IPS DF 6.9 (cell line): ENCODE measurements at regions not wholly inside any gene's neighbourhood (a gene's known extent, or its start where the extent isn't known, plus 50 kb on each side); places are given as distances from the start of the nearest gene placed in this dataset.

Experiments used
- DNase-seq: peaks from one replicate; pipeline ENCODE4 v3.0.0-alpha.2; 2013; ENCODE audit warnings: low read depth, low spot score
- H3K27ac ChIP-seq: one replicate; pipeline ENCODE4 v1.5.1; 2013; ENCODE audit warnings: low read length, control low read depth
- H3K27me3 ChIP-seq: 2 replicates; pipeline ENCODE4 v1.6.1; 2013; ENCODE audit warnings: mild to moderate bottlenecking, low read length; ENCODE audit not compliant: control insufficient read depth, insufficient read depth
- H3K36me3 ChIP-seq: 2 replicates; pipeline ENCODE4 v1.6.1; 2013; ENCODE audit warnings: low read length; ENCODE audit not compliant: control insufficient read depth, insufficient read depth
- H3K4me1 ChIP-seq: 2 replicates; pipeline ENCODE4 v1.6.1; 2013; ENCODE audit warnings: low read length; ENCODE audit not compliant: control insufficient read depth, insufficient read depth
- H3K4me3 ChIP-seq: 2 replicates; pipeline ENCODE4 v1.5.1; 2013; ENCODE audit warnings: mild to moderate bottlenecking, low read length
- H3K9me3 ChIP-seq: 2 replicates; pipeline ENCODE4 v1.6.1; 2013; ENCODE audit warnings: low read length, inconsistent platforms; ENCODE audit not compliant: control insufficient read depth, insufficient read depth
- WGBS: extraction: QIAGEN DNeasy Blood & Tissue Kit; methylation state at CpG from one replicate; pipeline ENCODE4 v1.1.7; 2013; ENCODE audit warnings: mixed read lengths, missing lambda C conversion rate; ENCODE audit not compliant: insufficient read length, insufficient coverage; 5-methylcytosine and 5-hydroxymethylcytosine counted together

DNA sequence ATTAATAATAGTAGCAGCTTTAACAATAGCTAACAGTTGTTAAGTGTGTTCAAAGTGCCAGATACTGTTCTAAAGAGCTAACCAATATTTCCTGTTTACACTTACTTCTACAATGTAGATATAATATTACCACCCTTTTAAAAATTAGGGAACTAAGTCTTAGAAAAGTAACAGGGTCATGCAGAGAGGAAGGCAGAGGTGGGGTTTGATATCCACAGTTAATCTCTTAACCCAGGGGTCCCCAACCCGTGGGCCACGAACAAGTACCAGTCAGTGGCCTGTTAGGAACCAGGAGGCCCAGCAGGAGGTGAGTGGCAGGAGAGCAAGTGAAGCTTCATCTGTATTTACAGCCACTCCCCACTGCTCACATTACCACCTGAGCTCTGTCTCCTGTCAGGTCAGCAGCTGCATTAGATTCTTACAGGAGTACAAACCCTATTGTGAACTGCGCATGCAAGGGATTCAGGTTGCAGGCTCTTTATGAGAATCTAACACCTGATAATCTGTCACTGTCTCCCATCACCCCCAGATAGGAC is 89.1 kb downstream of the ACTL7B start:
- no peak for DNase-seq
- WGBS: no CpG with 5 or more reads among the region's 3 CpGs

DNA sequence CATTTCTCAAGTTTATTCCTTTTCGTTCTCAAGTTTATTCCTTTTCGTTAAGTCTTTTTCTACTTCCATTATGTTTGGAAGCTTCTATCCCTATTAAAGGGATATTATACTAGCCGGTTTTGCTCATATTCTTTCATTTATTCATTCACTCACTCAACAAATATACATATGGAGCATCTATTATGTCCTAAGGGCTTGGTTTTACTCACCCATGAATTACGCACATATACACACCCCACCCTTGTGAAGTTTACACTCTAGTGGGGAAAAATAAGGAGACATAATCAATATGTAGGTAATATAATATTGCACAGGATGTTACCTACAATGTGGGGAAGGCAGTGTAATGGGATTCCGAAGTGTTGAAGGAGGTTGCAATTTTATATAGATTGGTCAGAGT is 90.5 kb downstream of the ACTL7B start:
- WGBS: no CpG with 5 or more reads among the region's 5 CpGs
- Histone ChIP-seq H3K4me1 (no peaks in the 10 kb centered on the region), H3K27me3 (no peaks in the 10 kb centered on the region), H3K9me3 (no peaks in the 10 kb centered on the region), H3K4me3 (no peak overlapping the region), H3K27ac (no peak overlapping the region), H3K36me3 (no peaks in the 10 kb centered on the region)
- DNase-seq: no peak

More for the DNA sequence above, 89.1 kb downstream of the ACTL7B start:
- Histone ChIP-seq H3K4me1 (no peaks in the 10 kb centered on the region), H3K27me3 (no peaks in the 10 kb centered on the region), H3K27ac (no peak overlapping the region), H3K36me3 (no peaks in the 10 kb centered on the region), H3K4me3 (no peak overlapping the region), H3K9me3 (no peaks in the 10 kb centered on the region)

DNA sequence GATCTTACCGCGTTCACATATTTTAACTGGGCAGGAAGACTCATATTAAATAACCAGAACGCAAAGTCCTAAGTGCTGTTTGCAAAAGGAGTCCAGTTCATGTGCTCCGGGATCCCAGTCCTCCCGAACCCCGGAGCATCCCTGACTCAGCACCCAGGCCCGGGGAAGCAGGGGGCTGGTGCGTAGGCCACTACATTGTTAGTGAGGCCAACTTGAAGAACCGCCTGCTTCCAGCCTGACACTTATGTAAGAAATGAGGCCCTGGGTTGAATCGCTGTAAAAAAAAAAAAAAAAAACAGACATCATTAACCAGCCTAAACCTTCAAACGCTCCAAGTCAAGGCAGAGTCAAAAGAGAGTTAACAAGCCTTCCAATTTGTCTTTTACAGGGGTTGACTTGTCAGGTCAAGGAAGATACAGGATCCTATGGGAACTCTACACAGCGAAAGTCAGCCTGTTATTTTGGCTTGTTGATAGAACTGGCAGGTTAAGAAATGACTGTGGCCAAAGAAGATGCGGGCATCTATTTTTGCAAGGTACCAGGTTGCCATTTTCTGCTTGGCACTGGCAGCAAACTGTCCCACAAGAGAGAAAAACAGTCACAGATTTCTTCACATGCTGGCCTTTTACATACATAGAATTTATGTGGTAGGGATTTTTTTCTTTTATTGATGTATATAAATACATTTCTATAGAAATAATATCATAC is 93.3 kb downstream of the ACTL7B start:
- no peak for DNase-seq
- H3K9me3 ChIP-seq: no peaks in the 10 kb centered on the region
- no peaks in the 10 kb centered on the region for H3K4me1 ChIP-seq
- no CpG with 5 or more reads among the region's 13 CpGs for WGBS
- H3K27me3 ChIP-seq: no peaks in the 10 kb centered on the region
- H3K27ac ChIP-seq: no peak overlapping the region
- H3K4me3 ChIP-seq: no peak overlapping the region
- no peaks in the 10 kb centered on the region for H3K36me3 ChIP-seq

DNA sequence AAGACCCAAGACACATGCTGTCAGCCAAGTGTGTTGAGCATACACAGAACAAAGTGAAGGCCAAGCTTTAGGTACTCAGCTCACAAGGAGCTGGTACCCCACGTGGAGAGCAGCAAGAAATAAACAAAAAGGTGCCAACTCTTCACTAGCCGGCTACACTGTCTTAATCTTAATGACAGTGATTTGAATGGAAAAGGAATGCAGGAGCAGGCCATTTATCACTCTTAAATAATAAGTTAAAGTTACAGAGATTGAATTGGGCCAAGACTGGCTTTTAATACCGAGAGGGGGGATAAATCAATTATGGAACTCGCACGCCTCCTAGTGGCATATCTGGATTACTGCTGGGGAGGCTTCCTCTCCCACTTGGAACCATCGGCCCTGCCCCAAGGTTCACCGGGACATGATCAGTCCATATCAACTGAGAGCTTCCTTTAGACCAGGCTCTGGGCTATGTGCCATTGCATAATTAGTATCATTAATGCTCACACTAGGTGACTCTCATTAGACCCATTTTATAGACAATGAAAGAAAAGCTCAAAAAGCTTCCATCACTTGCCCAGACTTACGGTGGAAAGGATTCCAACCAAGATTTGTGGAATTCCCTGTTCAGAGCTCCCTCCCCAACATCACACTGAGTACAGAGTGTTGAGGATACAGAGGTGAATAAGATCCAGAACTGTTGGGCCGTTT is 94.0 kb downstream of the ACTL7B start:
- peak; percentile 50 for DNase-seq
- Histone ChIP-seq H3K4me1 (no peaks in the 10 kb centered on the region), H3K27me3 (no peaks in the 10 kb centered on the region), H3K9me3 (no peaks in the 10 kb centered on the region), H3K36me3 (no peaks in the 10 kb centered on the region), H3K27ac (no peak overlapping the region), H3K4me3 (no peak overlapping the region)
- no CpG with 5 or more reads among the region's 9 CpGs for WGBS

DNA sequence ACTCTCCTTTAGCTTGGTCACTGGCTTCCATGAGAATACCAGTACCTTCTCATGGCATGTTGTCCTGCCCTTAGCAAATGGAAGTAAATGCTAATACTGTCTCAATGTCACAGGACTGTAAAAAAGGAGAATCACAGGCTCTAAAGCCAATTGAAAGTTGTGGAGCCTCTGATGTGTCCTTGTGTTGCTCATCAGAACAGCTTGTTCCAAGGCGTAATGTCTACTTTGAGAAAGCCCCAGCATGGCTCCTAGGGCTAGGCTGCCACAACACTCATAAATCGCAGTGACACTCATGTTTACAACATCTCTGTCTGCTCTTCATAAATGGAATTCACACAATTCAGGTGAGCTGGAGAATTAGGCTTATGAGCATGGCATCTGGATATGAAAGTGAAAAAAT is 94.9 kb downstream of the ACTL7B start:
- no peak for DNase-seq
- no CpG with 5 or more reads among the region's 2 CpGs for WGBS
- no peak overlapping the region for H3K4me3 ChIP-seq
- H3K9me3 ChIP-seq: no peaks in the 10 kb centered on the region
- no peaks in the 10 kb centered on the region for H3K4me1 ChIP-seq
- no peaks in the 10 kb centered on the region for H3K27me3 ChIP-seq
- H3K27ac ChIP-seq: no peak overlapping the region
- H3K36me3 ChIP-seq: no peaks in the 10 kb centered on the region

DNA sequence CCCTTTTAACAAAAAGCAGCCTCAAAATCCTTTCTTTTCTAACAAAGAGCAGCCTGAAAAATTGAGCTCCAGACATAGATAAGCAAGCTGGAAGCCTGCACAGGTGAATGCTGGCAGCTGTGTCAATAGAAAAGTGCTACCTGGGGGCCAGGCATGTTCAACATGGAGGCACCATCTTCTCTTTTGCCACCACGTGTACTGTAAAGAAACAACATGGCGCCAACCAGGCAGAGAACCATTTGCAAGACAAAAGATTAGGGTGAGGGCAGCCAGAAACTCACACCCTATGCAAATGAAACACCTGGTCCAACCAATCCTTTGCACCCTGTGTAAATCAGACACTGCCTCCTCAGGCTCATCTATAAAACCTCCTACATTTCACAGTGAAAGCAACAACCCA is 96.0 kb downstream of the ACTL7B start:
- H3K36me3 ChIP-seq: no peaks in the 10 kb centered on the region
- DNase-seq: no peak
- no peaks in the 10 kb centered on the region for H3K27me3 ChIP-seq
- no peak overlapping the region for H3K4me3 ChIP-seq
- WGBS: no CpG with 5 or more reads among the region's 2 CpGs
- no peaks in the 10 kb centered on the region for H3K9me3 ChIP-seq
- H3K4me1 ChIP-seq: peaks cover 1% of the 10 kb centered on the region; the same call in 1 of the 2 replicates
- H3K27ac ChIP-seq: no peak overlapping the region

DNA sequence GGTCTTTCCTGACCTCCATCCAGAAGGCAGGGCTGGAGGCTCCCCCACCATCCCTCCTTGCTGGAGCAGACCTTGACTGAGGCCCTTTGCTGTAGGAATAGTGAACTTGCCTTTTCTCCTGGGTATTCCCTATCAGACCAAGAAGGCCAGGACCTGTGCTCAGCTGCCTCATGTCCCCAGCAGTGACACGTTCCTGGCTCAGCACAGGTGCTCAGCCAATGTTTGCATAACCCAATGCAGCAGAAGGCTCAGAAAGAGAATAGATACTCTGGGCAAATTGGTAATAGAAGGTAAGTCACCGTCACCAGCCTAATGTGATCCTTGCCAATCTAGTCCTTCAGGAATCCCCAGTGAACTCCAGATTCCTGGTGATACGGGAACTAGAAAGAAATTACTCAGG is 96.4 kb downstream of the ACTL7B start:
- Histone ChIP-seq H3K4me3 (no peak overlapping the region), H3K27ac (no peak overlapping the region), H3K27me3 (no peaks in the 10 kb centered on the region), H3K36me3 (no peaks in the 10 kb centered on the region), H3K9me3 (no peaks in the 10 kb centered on the region), H3K4me1 (peaks cover 1% of the 10 kb centered on the region; the same call in 1 of the 2 replicates)
- DNase-seq: no peak
- WGBS: no CpG with 5 or more reads among the region's 3 CpGs

DNA sequence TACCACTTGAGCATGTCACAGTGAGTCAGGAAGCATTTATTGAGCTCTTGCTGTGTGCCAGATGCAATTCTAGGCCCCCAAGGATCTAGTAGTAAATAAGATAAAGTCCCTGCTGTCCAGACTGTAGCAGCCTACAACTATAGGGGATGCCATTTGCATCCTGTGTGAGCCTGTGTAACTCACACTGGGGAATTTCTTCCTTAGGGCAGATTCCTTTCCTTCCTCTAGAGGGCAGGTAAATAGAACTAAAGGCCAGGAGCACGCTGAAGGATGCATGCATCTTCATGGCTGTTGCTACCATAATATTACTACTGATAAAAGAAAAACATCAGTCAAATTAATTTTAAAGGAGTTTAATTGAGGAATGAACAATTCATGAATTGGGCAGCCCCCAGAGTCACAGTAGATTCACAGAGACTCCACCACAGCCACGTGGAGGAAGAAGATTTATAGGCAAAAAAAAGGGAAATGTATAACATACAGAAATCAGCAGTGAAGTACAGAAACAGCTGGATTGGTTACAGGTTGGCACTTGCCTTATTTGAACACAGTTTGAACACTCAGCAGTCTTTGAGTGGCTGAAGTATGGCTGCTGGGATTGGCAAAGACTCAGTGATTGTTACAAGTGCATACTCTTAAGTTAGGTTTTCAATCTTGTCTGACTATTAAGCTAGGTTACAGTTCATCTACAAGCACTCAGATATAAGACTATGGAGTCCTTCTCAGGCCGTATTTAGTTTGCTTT is 98.9 kb downstream of the ACTL7B start:
- Histone ChIP-seq H3K9me3 (no peaks in the 10 kb centered on the region), H3K4me1 (peaks cover 1% of the 10 kb centered on the region; the same call in 1 of the 2 replicates), H3K36me3 (no peaks in the 10 kb centered on the region), H3K27me3 (no peaks in the 10 kb centered on the region), H3K27ac (no peak overlapping the region), H3K4me3 (no peak overlapping the region)
- DNase-seq: no peak
- WGBS: no CpG with 5 or more reads among the region's 3 CpGs

DNA sequence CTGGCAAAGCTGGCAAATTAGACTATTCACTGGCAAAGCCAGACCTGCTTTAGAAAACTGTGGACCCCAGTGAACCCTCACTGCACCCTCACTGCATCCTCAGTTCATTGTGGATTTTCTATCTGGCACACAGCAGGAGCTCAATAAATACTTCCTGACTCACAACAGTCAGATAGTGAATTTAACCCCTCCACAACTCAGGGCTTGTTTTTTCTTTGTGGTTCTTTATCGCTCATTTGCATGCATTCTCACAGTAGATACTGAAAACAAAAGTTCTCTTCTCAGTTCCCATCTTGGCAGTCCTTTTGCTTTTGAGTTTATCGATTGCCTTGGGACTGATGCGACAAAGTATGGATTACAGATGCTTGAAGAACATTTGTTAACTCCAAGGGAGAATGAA is 99.8 kb downstream of the ACTL7B start:
- no CpG with 5 or more reads among the region's 3 CpGs for WGBS
- Histone ChIP-seq H3K4me3 (no peak overlapping the region), H3K4me1 (peaks cover 1% of the 10 kb centered on the region; the same call in 1 of the 2 replicates), H3K27ac (no peak overlapping the region), H3K27me3 (no peaks in the 10 kb centered on the region), H3K36me3 (no peaks in the 10 kb centered on the region), H3K9me3 (no peaks in the 10 kb centered on the region)
- no peak for DNase-seq

DNA sequence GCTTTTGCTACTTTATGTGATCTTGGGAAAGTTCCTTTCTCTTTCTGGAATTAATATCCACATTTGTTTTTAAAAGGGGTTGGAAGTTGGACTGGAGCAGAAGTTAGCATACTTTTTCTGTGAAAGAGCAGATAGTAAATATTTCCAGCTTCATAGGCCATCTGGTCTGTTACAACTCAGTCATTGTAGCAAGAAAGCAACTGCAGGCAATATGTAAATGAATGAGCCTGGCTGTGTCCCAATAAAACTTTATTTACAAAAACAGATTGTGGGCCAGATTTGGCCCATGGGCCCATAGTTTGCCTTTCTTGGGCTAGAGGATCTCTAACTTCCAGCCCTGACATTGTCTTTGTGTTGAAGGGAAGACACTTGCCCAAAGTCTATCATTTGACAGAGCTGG is 104.4 kb downstream of the ACTL7B start:
- no peak for DNase-seq

More for the DNA sequence above, 104.4 kb downstream of the ACTL7B start:
- H3K4me1 ChIP-seq: peaks cover 1% of the 10 kb centered on the region; the same call in 1 of the 2 replicates
- H3K36me3 ChIP-seq: no peaks in the 10 kb centered on the region
- no peak overlapping the region for H3K4me3 ChIP-seq
- no peaks in the 10 kb centered on the region for H3K27me3 ChIP-seq
- no peaks in the 10 kb centered on the region for H3K9me3 ChIP-seq
- H3K27ac ChIP-seq: no peak overlapping the region
